Ramos (cell line): ENCODE measurements at regions not wholly inside any gene's neighbourhood (a gene's known extent, or its start where the extent isn't known, plus 50 kb on each side); places are given as distances from the start of the nearest gene placed in this dataset.

Experiments
- in situ Hi-C: fragments of 300-500 bp; cut with MboI; formaldehyde crosslinking; loops from one replicate; pipeline ENCODE4 v1.14.3; 2022; ENCODE audit warnings: low sequenced_read_pairs; ENCODE audit not compliant: unreplicated experiment

- in situ Hi-C loops, result no loop called here
Observed at GRCh38 chr15:97114900-97115760, 784.6 kb downstream of the NR2F2 start.

DNA sequence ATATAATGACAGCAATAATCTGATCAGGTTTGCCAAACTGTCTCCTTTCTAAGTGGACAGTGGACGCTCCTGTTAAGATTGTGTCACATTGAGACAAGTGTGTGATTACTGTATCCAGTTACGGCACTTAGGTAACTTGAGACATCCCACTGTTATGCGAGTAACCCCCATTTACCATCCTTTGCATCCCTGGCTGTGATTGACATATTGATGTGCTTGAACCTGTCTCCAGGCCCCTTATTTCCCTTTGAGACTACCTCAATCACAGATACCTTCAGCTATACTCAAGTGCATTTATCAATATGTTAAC is 785.2 kb downstream of the NR2F2 start:
- in situ Hi-C loops, result no loop called here

DNA sequence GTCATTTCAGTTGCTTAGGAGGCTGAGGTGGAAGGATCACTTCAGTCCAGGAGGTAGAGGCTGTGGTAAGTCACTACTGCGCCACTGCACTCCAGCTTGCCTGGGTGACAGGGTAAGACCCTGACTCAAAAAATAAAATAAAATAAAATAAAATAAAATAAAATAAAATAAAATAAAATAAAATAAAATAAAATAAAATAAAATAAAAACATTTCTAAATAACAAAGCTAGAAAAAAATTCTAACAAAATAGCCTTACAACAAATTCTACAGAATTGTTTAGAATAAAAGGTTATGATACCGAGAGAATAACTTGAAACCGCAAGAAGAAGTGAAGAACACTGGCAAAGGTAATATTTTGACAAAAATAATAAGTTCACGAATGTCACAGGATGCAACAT is 794.3 kb downstream of the NR2F2 start:
- in situ Hi-C loops, result no loop called here

- in situ Hi-C loops, result no loop called here
Observed at GRCh38 chr15:97126553-97127233, 796.2 kb downstream of the NR2F2 start.

DNA sequence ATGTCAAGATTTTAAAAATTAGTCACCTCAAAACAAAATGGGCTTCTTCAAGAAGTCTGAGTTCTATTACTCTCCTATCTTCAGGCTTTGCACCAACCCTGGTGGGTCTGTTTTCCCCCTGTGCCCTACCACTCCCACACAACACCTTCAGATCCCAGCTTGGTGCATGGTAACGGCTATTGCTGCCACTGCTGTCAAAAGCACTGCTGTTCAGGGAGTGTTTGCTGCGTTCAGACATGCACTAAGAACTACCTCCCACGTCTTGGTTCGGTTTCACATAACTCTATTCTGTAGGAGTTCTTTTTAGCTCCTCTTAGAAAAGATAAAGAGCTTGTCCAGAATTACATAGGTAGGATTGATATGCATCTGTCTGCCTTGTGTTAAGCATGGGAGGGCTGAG is 799.2 kb downstream of the NR2F2 start:
- in situ Hi-C loops, result no loop called here

GRCh38 chr15:97140216-97140615 is 809.7 kb downstream of the NR2F2 start:
- in situ Hi-C loops, result no loop called here

GRCh38 chr15:97141360-97141759 is 810.9 kb downstream of the NR2F2 start:
- in situ Hi-C loops, result no loop called here

DNA sequence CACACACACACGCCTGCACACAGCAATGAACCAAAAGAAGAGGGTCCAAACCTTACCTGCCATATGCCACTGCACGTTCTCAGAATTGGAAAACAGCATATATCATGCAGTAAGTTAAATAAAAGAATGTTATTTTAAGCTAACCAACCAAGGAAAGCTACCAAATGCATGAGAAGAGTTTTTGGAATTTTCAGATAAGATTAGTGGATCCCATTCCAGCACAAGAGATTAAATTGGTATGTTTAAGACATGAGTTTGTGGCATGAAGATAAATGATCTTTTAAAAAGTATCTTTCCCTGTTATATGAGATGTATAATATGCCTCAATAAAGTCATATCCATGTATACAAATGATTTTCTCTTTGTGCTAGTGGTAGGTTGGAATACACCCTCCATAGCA is 811.4 kb downstream of the NR2F2 start:
- in situ Hi-C loops, result no loop called here

GRCh38 chr15:97143592-97144376 is 813.3 kb downstream of the NR2F2 start:
- in situ Hi-C loops, result no loop called here

GRCh38 chr15:97144377-97144711 is 813.8 kb downstream of the NR2F2 start:
- in situ Hi-C loops, result no loop called here

GRCh38 chr15:97146929-97147870 is 813.3 kb upstream of the ARRDC4 start:
- in situ Hi-C loops, result no loop called here

GRCh38 chr15:97153356-97153965 is 807.0 kb upstream of the ARRDC4 start:
- in situ Hi-C loops, result no loop called here

- in situ Hi-C loops, result no loop called here
Observed at GRCh38 chr15:97156739-97157265, 803.7 kb upstream of the ARRDC4 start.

DNA sequence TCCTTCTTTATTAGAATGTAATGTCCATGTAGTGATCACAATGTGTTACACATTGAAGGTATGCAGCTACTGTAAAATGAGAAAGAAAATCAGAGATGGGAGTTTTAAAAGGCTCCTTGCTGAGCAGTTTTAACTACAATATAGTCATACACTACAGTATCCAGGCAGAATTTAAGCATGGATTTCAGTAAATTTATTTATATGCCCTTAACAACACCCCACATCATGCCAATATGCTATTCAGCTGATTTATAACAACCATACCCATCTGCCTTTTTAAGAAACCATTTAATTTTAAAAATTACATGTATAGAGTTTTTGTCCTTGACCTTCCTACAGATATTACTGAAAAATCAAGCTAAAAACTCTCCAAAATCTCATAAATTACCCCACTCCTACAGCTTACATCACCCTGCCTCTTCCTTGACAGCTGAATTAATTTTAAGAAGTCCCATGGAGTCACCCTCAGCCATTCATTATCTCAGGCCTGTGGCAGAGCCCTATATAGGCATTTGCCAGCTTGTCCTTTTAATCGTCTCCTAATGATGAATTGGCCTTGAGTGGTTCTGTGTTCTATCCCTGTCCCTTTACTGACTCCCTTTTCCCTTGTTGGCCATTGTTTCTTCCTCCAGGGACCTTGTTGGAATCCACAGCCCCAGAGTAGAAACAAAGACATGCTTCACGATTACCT is 797.6 kb upstream of the ARRDC4 start:
- in situ Hi-C loops, result no loop called here

- in situ Hi-C loops, result no loop called here
Observed at GRCh38 chr15:97165205-97165604, 795.3 kb upstream of the ARRDC4 start.

GRCh38 chr15:97168704-97169475 is 791.6 kb upstream of the ARRDC4 start:
- in situ Hi-C loops, result no loop called here

DNA sequence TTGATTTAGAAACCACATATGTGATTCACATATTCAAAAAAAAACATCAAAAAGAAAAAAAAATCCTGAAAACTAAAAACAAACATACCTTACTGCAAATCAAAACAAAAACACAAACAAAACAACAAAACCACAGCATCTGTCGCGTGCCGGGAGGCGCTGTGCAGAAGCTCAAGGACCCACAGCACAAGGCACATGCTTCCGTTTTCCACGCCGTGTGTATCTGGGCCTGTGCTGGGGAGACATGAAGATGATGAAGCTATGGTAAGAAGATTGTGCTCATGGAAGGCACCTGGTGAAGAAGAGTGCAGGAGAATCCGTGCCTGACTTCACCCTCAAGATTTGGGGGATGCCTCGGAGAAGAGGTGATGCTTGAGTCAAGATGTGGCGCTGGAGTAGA is 788.9 kb upstream of the ARRDC4 start:
- in situ Hi-C loops, result no loop called here

- in situ Hi-C loops, result no loop called here
Observed at GRCh38 chr15:97174886-97175540, 785.5 kb upstream of the ARRDC4 start.
